Stimulated activated CD4-positive, alpha-beta T cell treated with anti-CD3 and anti-CD28 coated beads, Interleukin-1b, Interleukin-23, amount 100 ng/mL, for 24 hours (primary cell): ENCODE measurements at regions not wholly inside any gene's neighbourhood (a gene's known extent, or its start where the extent isn't known, plus 50 kb on each side); places are given as distances from the start of the nearest gene placed in this dataset.

Experiments
- DNase-seq, 4 experiments: peaks; one replicate each; pipeline ENCODE4 v3.0.0-alpha.2; 2020; ENCODE audit warnings: low read depth in 4 of 4, low spot score in 1 of 4

- DNase-seq = no peak
Observed at GRCh38 chr18:14905350-14905749, 157.4 kb downstream of the ANKRD30B start.

- DNase-seq = no peak
Observed at GRCh38 chr18:14905979-14906378, 158.0 kb downstream of the ANKRD30B start.

- no peak for DNase-seq
Observed at GRCh38 chr18:14907420-14907819, 159.4 kb downstream of the ANKRD30B start.

GRCh38 chr18:14908541-14908940, 160.6 kb downstream of the ANKRD30B start:
- no peak for DNase-seq

GRCh38 chr18:14912967-14913366, 165.0 kb downstream of the ANKRD30B start:
- no peak for DNase-seq

GRCh38 chr18:14914121-14914520, 166.1 kb downstream of the ANKRD30B start:
- DNase-seq = no peak

GRCh38 chr18:14914771-14915170, 166.8 kb downstream of the ANKRD30B start:
- DNase-seq = no peak

- no peak for DNase-seq
Observed at GRCh38 chr18:14916181-14916580, 168.2 kb downstream of the ANKRD30B start.

GRCh38 chr18:14916851-14917250, 168.9 kb downstream of the ANKRD30B start:
- no peak for DNase-seq

GRCh38 chr18:14917311-14917710, 169.3 kb downstream of the ANKRD30B start:
- no peak for DNase-seq

GRCh38 chr18:14919666-14920065, 171.7 kb downstream of the ANKRD30B start:
- no peak for DNase-seq

GRCh38 chr18:14921031-14921430, 173.1 kb downstream of the ANKRD30B start:
- DNase-seq = no peak

GRCh38 chr18:14921547-14921946, 173.6 kb downstream of the ANKRD30B start:
- DNase-seq = no peak

GRCh38 chr18:14922031-14922430, 174.1 kb downstream of the ANKRD30B start:
- DNase-seq = no peak

GRCh38 chr18:14922965-14923565, 175.1 kb downstream of the ANKRD30B start:
- no peak for DNase-seq

- no peak for DNase-seq
Observed at GRCh38 chr18:14924226-14924625, 176.3 kb downstream of the ANKRD30B start.

- DNase-seq = no peak
Observed at GRCh38 chr18:14925281-14925709, 177.3 kb downstream of the ANKRD30B start.

- no peak for DNase-seq
Observed at GRCh38 chr18:14927701-14928100, 179.7 kb downstream of the ANKRD30B start.

- no peak for DNase-seq
Observed at GRCh38 chr18:14928396-14928795, 180.4 kb downstream of the ANKRD30B start.

- no peak for DNase-seq
Observed at GRCh38 chr18:14930076-14930475, 182.1 kb downstream of the ANKRD30B start.

- DNase-seq = no peak
Observed at GRCh38 chr18:14930576-14930975, 182.6 kb downstream of the ANKRD30B start.

GRCh38 chr18:14933049-14933851, 185.3 kb downstream of the ANKRD30B start:
- no peak for DNase-seq

GRCh38 chr18:14933964-14934363, 186.0 kb downstream of the ANKRD30B start:
- no peak for DNase-seq
